ENCODE measurements at regions not wholly inside any gene's neighbourhood (a gene's known extent, or its start where the extent isn't known, plus 50 kb on each side); places are given as distances from the start of the nearest gene placed in this dataset.

DNA sequence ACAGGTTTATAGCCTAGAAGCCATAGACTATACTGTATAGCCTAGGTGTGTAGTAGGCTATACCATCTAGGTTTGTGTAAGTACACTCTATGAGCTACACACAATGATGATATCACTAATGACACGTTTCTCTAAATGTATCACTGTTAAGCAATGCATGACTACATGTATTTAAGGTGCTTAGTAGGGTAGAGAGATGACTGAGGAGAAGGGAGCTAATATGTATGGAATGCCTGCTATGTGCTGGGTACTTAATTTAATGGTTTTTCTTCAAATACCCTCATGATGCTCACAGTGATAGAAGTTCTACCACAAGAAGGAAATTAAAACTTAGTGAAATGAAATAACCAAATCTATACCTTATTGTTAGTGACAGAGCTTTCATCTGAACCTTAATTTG lies 1785.5 kb downstream of the EFNA5 start:
- Histone ChIP-seq H3K4me3 (replicated peaks in 1 of 3; ENCODE audit: insufficient read depth in 1 of 3, low read depth in 1 of 3, low read length in 3 of 3) (no peak overlapping the region), H3K27ac (ENCODE audit: insufficient read depth, low read depth, low read length) (no peak overlapping the region), H3K4me2 (ENCODE audit: insufficient read depth, low read length) (no peak overlapping the region), H2AFZ (ENCODE audit: low read depth, low read length) (no peak overlapping the region), H3K27me3 (ENCODE audit: control insufficient read depth in 2 of 2, insufficient read depth in 2 of 2, low read length in 2 of 2) (no peaks in the 10 kb centered on the region), H4K20me1 (replicated peaks; ENCODE audit: control insufficient read depth, extremely low read depth, insufficient read depth, low read length) (no peaks in the 10 kb centered on the region), H3K36me3 (ENCODE audit: control insufficient read depth in 2 of 2, extremely low read depth in 1 of 2, insufficient read depth in 2 of 2, low read length in 2 of 2) (no peaks in the 10 kb centered on the region), H3K79me2 (ENCODE audit: control insufficient read depth, insufficient read depth, low read length) (no peaks in the 10 kb centered on the region), H3K9ac (replicated peaks; ENCODE audit: extremely low read depth, insufficient read depth, low read length) (no peak overlapping the region), H3K9me3 (replicated peaks; ENCODE audit: control insufficient read depth, insufficient read depth, low read length) (no peaks in the 10 kb centered on the region), H3K9me1 (replicated peaks; ENCODE audit: control insufficient read depth, extremely low read depth, insufficient read depth, low read length) (no peaks in the 10 kb centered on the region), H3K4me1 (ENCODE audit: control insufficient read depth, extremely low read depth, insufficient read depth, low read length) (no peaks in the 10 kb centered on the region)
- DNase-seq (ENCODE audit: low read depth, low spot score) (no peak), FAIRE-seq (no peak)
- ChIA-PET CTCF (interaction anchor here (0.8 to 1.0 kb wide), 2 partner anchors 10 to 31 kb away, joined by 3 read pairs; no protein-coding TSS in a partner anchor), POLR2A (no interaction called here)
- intact Hi-C loops (cut with micrococcal nuclease): no loop called here
- dilution Hi-C loops (cut with MboI; ENCODE audit: extremely low pct_ligation_motif_present, low sequenced_read_pairs): no loop called here
- no TSS peak for BruUV-seq (replicated peaks)
- TF ChIP-seq, protein P1, sequence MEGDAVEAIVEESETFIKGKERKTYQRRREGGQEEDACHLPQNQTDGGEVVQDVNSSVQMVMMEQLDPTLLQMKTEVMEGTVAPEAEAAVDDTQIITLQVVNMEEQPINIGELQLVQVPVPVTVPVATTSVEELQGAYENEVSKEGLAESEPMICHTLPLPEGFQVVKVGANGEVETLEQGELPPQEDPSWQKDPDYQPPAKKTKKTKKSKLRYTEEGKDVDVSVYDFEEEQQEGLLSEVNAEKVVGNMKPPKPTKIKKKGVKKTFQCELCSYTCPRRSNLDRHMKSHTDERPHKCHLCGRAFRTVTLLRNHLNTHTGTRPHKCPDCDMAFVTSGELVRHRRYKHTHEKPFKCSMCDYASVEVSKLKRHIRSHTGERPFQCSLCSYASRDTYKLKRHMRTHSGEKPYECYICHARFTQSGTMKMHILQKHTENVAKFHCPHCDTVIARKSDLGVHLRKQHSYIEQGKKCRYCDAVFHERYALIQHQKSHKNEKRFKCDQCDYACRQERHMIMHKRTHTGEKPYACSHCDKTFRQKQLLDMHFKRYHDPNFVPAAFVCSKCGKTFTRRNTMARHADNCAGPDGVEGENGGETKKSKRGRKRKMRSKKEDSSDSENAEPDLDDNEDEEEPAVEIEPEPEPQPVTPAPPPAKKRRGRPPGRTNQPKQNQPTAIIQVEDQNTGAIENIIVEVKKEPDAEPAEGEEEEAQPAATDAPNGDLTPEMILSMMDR (IDR thresholded peaks at IDR 0.05; ENCODE audit: extremely low read depth in 1 of 2, insufficient read depth in 1 of 2, low read depth in 1 of 2, low read length in 2 of 2): no peak
- TF ChIP-seq POLR2AphosphoS5 (IDR thresholded peaks at IDR 0.05; ENCODE audit: insufficient read depth, low read depth, low read length): no peak
- no peak for TF ChIP-seq GATA2 (IDR thresholded peaks at IDR 0.05; ENCODE audit: insufficient read depth, insufficient read length, low read depth, low read length)
- no peak for TF ChIP-seq FOS (IDR thresholded peaks at IDR 0.05; ENCODE audit: borderline replicate concordance, insufficient read depth, low read length)
- no peak for TF ChIP-seq POLR2A (IDR thresholded peaks at IDR 0.05; ENCODE audit: low read depth, low read length)
- TF ChIP-seq MYC (IDR thresholded peaks at IDR 0.05; ENCODE audit: low read depth, low read length): no peak
- no peak for TF ChIP-seq EZH2 (IDR thresholded peaks at IDR 0.05; ENCODE audit: borderline replicate concordance, low read depth, low read length, severe bottlenecking)
- TF ChIP-seq JUN (IDR thresholded peaks at IDR 0.05; ENCODE audit: borderline replicate concordance, insufficient read depth, insufficient read length, low read depth): no peak
- TF ChIP-seq, protein P2, sequence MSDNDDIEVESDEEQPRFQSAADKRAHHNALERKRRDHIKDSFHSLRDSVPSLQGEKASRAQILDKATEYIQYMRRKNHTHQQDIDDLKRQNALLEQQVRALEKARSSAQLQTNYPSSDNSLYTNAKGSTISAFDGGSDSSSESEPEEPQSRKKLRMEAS (IDR thresholded peaks at IDR 0.05; ENCODE audit: insufficient read depth, insufficient read length): no peak

Measured in endothelial cell of umbilical vein (primary cell).